HG03175 (cell line): ENCODE measurements at regions not wholly inside any gene's neighbourhood (a gene's known extent, or its start where the extent isn't known, plus 50 kb on each side); places are given as distances from the start of the nearest gene placed in this dataset.
"Not testable (repeated sequence)": the region's sequence is repeated elsewhere in the genome, so short reads cannot be mapped to it uniquely, and the experiment has no call there.

Experiments used
- ATAC-seq: cut with Tn5 transposase; IDR thresholded peaks from one replicate; pipeline ENCODE4 v1.9.1; 2021; ENCODE audit warnings: mild to moderate bottlenecking, moderate library complexity; ENCODE audit not compliant: unreplicated experiment

- no peak for ATAC-seq
Measured at GRCh38 chr20:40286975-40287531, 402.0 kb downstream of the MAFB start.

GRCh38 chr20:40284611-40285010, 404.4 kb downstream of the MAFB start:
- no peak for ATAC-seq

- ATAC-seq: no peak
Measured at GRCh38 chr20:40283689-40284088, 405.3 kb downstream of the MAFB start.

GRCh38 chr20:40282941-40283340, 406.1 kb downstream of the MAFB start:
- no peak for ATAC-seq

- ATAC-seq: no peak
Measured at GRCh38 chr20:40282541-40282940, 406.5 kb downstream of the MAFB start.

- ATAC-seq: no peak
Measured at GRCh38 chr20:40280616-40281015, 408.4 kb downstream of the MAFB start.

- no peak for ATAC-seq
Measured at GRCh38 chr20:40279390-40279789, 409.6 kb downstream of the MAFB start.

- no peak for ATAC-seq
Measured at GRCh38 chr20:40278673-40279072, 410.4 kb downstream of the MAFB start.

- no peak for ATAC-seq
Measured at GRCh38 chr20:40276301-40276700, 412.7 kb downstream of the MAFB start.

- ATAC-seq: no peak
Measured at GRCh38 chr20:40275738-40276137, 413.3 kb downstream of the MAFB start.

GRCh38 chr20:40274912-40275533, 414.0 kb downstream of the MAFB start:
- ATAC-seq: no peak

- not testable (repeated sequence) for ATAC-seq
Measured at GRCh38 chr20:40269274-40269673, 419.8 kb downstream of the MAFB start.

- ATAC-seq: no peak
Measured at GRCh38 chr20:40268321-40269075, 420.5 kb downstream of the MAFB start.

- no peak for ATAC-seq
Measured at GRCh38 chr20:40265825-40266533, 423.1 kb downstream of the MAFB start.

GRCh38 chr20:40262219-40262618, 426.8 kb downstream of the MAFB start:
- no peak for ATAC-seq

- no peak for ATAC-seq
Measured at GRCh38 chr20:40258931-40259330, 430.1 kb downstream of the MAFB start.

GRCh38 chr20:40257763-40258162, 431.3 kb downstream of the MAFB start:
- ATAC-seq: no peak

GRCh38 chr20:40255365-40255764, 433.7 kb downstream of the MAFB start:
- ATAC-seq: no peak

- ATAC-seq: no peak
Measured at GRCh38 chr20:40254023-40254772, 434.8 kb downstream of the MAFB start.

- no peak for ATAC-seq
Measured at GRCh38 chr20:40251284-40251932, 437.6 kb downstream of the MAFB start.
